ENCODE measurements at regions not wholly inside any gene's neighbourhood (a gene's known extent, or its start where the extent isn't known, plus 50 kb on each side); places are given as distances from the start of the nearest gene placed in this dataset.

GRCh38 chr21:29431680-29432079, 133.0 kb downstream of the BACH1 start:
- TF ChIP-seq CTCF (conservative IDR thresholded peaks at IDR 0.05; ENCODE audit: low read length), result no peak
- no peak for TF ChIP-seq EZH2phosphoT487 (IDR thresholded peaks at IDR 0.05; ENCODE audit: borderline replicate concordance, low read depth, low read length)
